DND-41 (cell line): ENCODE measurements at regions not wholly inside any gene's neighbourhood (a gene's known extent, or its start where the extent isn't known, plus 50 kb on each side); places are given as distances from the start of the nearest gene placed in this dataset.

Source experiments
- ATAC-seq: fragments of 200-7000 bp; cut with Tn5 transposase; 3 replicates; pipeline ENCODE4 v1.9.1; 2021; ENCODE audit warnings: low read depth; ENCODE audit not compliant: insufficient read depth
- DNase-seq: peaks from one replicate; pipeline ENCODE4 v3.0.0-alpha.2; 2020
- H2AFZ ChIP-seq: 2 replicates; pipeline ENCODE4 v1.6.0; 2012; ENCODE audit warnings: low read depth, low read length
- H3K27ac ChIP-seq: 2 replicates; pipeline ENCODE4 v1.5.1; 2012; ENCODE audit warnings: low read length, inconsistent platforms
- H3K27me3 ChIP-seq: fragments of 200-600 bp; sonication (generic); 2 replicates; pipeline ENCODE4 v1.6.0; 2012; ENCODE audit warnings: low read length, mild to moderate bottlenecking, inconsistent platforms; ENCODE audit not compliant: insufficient read depth, poor library complexity
- H3K36me3 ChIP-seq: 2 replicates; pipeline ENCODE4 v1.5.1; 2012; ENCODE audit warnings: low read length, inconsistent platforms; ENCODE audit not compliant: insufficient read depth
- H3K4me1 ChIP-seq: 2 replicates; pipeline ENCODE4 v1.5.1; 2012; ENCODE audit warnings: mild to moderate bottlenecking, low read length; ENCODE audit not compliant: insufficient read depth
- H3K4me2 ChIP-seq: 2 replicates; pipeline ENCODE4 v1.6.0; 2012; ENCODE audit warnings: mild to moderate bottlenecking, moderate library complexity, low read length, inconsistent platforms; ENCODE audit not compliant: insufficient read depth
- H3K4me3 ChIP-seq, 2 experiments: fragments of 200-600 bp in 1 of 2; shearing (Covaris generic) in 1 of 2; 2 replicates each; pipeline ENCODE4 v1.5.1; 2012 to 2016; ENCODE audit warnings: inconsistent platforms in 2 of 2, low read length in 2 of 2, mild to moderate bottlenecking in 2 of 2, low read depth in 1 of 2, moderate library complexity in 1 of 2
- H3K79me2 ChIP-seq: 2 replicates; pipeline ENCODE4 v1.6.0; 2012; ENCODE audit warnings: low read length, inconsistent platforms; ENCODE audit not compliant: insufficient read depth
- H3K9ac ChIP-seq: 2 replicates; pipeline ENCODE4 v1.6.0; 2012; ENCODE audit warnings: low read depth, mild to moderate bottlenecking, inconsistent platforms, low read length, moderate library complexity
- H3K9me3 ChIP-seq: 2 replicates; pipeline ENCODE4 v1.5.1; 2012; ENCODE audit warnings: low read length, moderate library complexity, mild to moderate bottlenecking, inconsistent platforms; ENCODE audit not compliant: insufficient read depth, severe bottlenecking
- H4K20me1 ChIP-seq: 2 replicates; pipeline ENCODE4 v1.6.0; 2012; ENCODE audit warnings: low read length; ENCODE audit not compliant: insufficient read depth
- CTCF ChIP-seq: IDR thresholded peaks from 2 replicates; pipeline ENCODE4 v1.5.1; 2012; ENCODE audit warnings: borderline replicate concordance, low read length, moderate library complexity, mild to moderate bottlenecking; ENCODE audit not compliant: poor library complexity, severe bottlenecking; ENCODE audit errors: extremely low read depth
- EZH2 ChIP-seq: IDR thresholded peaks from 3 replicates; pipeline ENCODE4 v1.6.1; 2012; ENCODE audit warnings: borderline replicate concordance, low read depth, mild to moderate bottlenecking, moderate library complexity, low read length, inconsistent platforms; ENCODE audit not compliant: severe bottlenecking

- DNase-seq (no peak), ATAC-seq (no peak)
- no peak overlapping the region for H3K27ac ChIP-seq
- no peak overlapping the region for H3K4me3 ChIP-seq
- H3K36me3 ChIP-seq = no peaks in the 10 kb centered on the region
- H2AFZ ChIP-seq = no peak overlapping the region
- H3K79me2 ChIP-seq = no peaks in the 10 kb centered on the region
- no peak overlapping the region for H3K4me2 ChIP-seq
- H3K4me1 ChIP-seq = no peaks in the 10 kb centered on the region
- H3K27me3 ChIP-seq = no peaks in the 10 kb centered on the region
- TF ChIP-seq CTCF = no peak
- no peak for TF ChIP-seq EZH2
- H4K20me1 ChIP-seq = no peaks in the 10 kb centered on the region
- no peak overlapping the region for H3K9ac ChIP-seq
- no peaks in the 10 kb centered on the region for H3K9me3 ChIP-seq
These were observed 156.6 kb upstream of the DMRT1 start for GRCh38 chr9:684941-685340.

- Histone ChIP-seq H4K20me1 (no peaks in the 10 kb centered on the region), H3K9me3 (no peaks in the 10 kb centered on the region), H3K4me3 (no peak overlapping the region), H3K27me3 (no peaks in the 10 kb centered on the region), H3K36me3 (no peaks in the 10 kb centered on the region), H3K4me2 (no peak overlapping the region), H2AFZ (no peak overlapping the region), H3K27ac (no peak overlapping the region), H3K9ac (no peak overlapping the region), H3K4me1 (no peaks in the 10 kb centered on the region), H3K79me2 (no peaks in the 10 kb centered on the region)
- TF ChIP-seq CTCF = no peak
- TF ChIP-seq EZH2 = no peak
- ATAC-seq (no peak), DNase-seq (no peak)
These were observed 155.1 kb upstream of the DMRT1 start for GRCh38 chr9:686321-686813.

GRCh38 chr9:687034-687785 lies 154.3 kb upstream of the DMRT1 start:
- Histone ChIP-seq H4K20me1 (no peaks in the 10 kb centered on the region), H3K36me3 (no peaks in the 10 kb centered on the region), H2AFZ (no peak overlapping the region), H3K27me3 (no peaks in the 10 kb centered on the region), H3K4me2 (no peak overlapping the region), H3K27ac (no peak overlapping the region), H3K79me2 (no peaks in the 10 kb centered on the region), H3K4me3 (no peak overlapping the region), H3K4me1 (no peaks in the 10 kb centered on the region), H3K9ac (no peak overlapping the region), H3K9me3 (no peaks in the 10 kb centered on the region)
- DNase-seq (no peak), ATAC-seq (no peak)
- TF ChIP-seq CTCF = no peak
- no peak for TF ChIP-seq EZH2
